Left ventricle myocardium inferior (tissue), 1 donor: ENCODE measurements at regions not wholly inside any gene's neighbourhood (a gene's known extent, or its start where the extent isn't known, plus 50 kb on each side); places are given as distances from the start of the nearest gene placed in this dataset.
"Not testable (repeated sequence)": the region's sequence is repeated elsewhere in the genome, so short reads cannot be mapped to it uniquely, and the experiment has no call there.

ENCODE experiments used
- DNase-seq: peaks from one replicate; pipeline ENCODE4 v3.0.0-alpha.2; 2020
- H3K27ac ChIP-seq: fragments of 200-600 bp; replicated peaks from 2 replicates; pipeline ENCODE4 v1.8.0; 2021
- H3K27me3 ChIP-seq: fragments of 200-600 bp; 2 replicates; pipeline ENCODE4 v1.8.0; 2021; ENCODE audit warnings: low read depth
- H3K36me3 ChIP-seq: fragments of 200-600 bp; 2 replicates; pipeline ENCODE4 v1.8.0; 2021
- H3K4me1 ChIP-seq: fragments of 200-600 bp; 2 replicates; pipeline ENCODE4 v1.8.0; 2021
- H3K4me3 ChIP-seq: fragments of 200-600 bp; 2 replicates; pipeline ENCODE4 v1.8.0; 2021; ENCODE audit warnings: mild to moderate bottlenecking, moderate library complexity
- H3K9me3 ChIP-seq: fragments of 200-600 bp; replicated peaks from 2 replicates; pipeline ENCODE4 v1.8.0; 2021
- CTCF ChIP-seq: fragments of 200-600 bp; IDR thresholded peaks from 2 replicates; pipeline ENCODE4 v1.8.0; 2021; ENCODE audit warnings: antibody characterized with exemption, mild to moderate bottlenecking, borderline replicate concordance
- intact Hi-C: fragments of 100-400 bp; cut with micrococcal nuclease; formaldehyde crosslinking; loops from one replicate; pipeline ENCODE4 v1.11.0; 2022
- donor health status: DM: no; HTN: yes; CAD: no; lungs with severe emphysema.

- Histone ChIP-seq H3K4me3 (no peak overlapping the region), H3K4me1 (no peaks in the 10 kb centered on the region), H3K27ac (no peak overlapping the region), H3K9me3 (no peaks in the 10 kb centered on the region), H3K27me3 (peaks cover 3% of the 10 kb centered on the region), H3K36me3 (no peaks in the 10 kb centered on the region)
- intact Hi-C loops = no loop called here
- no peak for DNase-seq
- no peak for TF ChIP-seq CTCF
Measured at GRCh38 chr10:23834091-23834490, 374.8 kb upstream of the KIAA1217 start.

GRCh38 chr10:23850631-23851030 lies 358.3 kb upstream of the KIAA1217 start:
- no peaks in the 10 kb centered on the region for H3K36me3 ChIP-seq
- peaks cover 25% of the 10 kb centered on the region for H3K9me3 ChIP-seq
- no peaks in the 10 kb centered on the region for H3K27me3 ChIP-seq
- intact Hi-C loops = no loop called here
- no peak for TF ChIP-seq CTCF
- H3K4me3 ChIP-seq = no peak overlapping the region
- DNase-seq = no peak
- no peaks in the 10 kb centered on the region for H3K4me1 ChIP-seq
- H3K27ac ChIP-seq = no peak overlapping the region

- intact Hi-C loops = no loop called here
- Histone ChIP-seq H3K4me1 (no peaks in the 10 kb centered on the region), H3K9me3 (peaks cover 11% of the 10 kb centered on the region), H3K27ac (no peak overlapping the region), H3K4me3 (no peak overlapping the region), H3K36me3 (no peaks in the 10 kb centered on the region), H3K27me3 (no peaks in the 10 kb centered on the region)
- TF ChIP-seq CTCF = no peak
- DNase-seq = no peak
Measured at GRCh38 chr10:23859598-23859997, 349.3 kb upstream of the KIAA1217 start.

GRCh38 chr10:23864631-23865147 lies 344.2 kb upstream of the KIAA1217 start:
- Histone ChIP-seq H3K9me3 (no peaks in the 10 kb centered on the region), H3K27me3 (no peaks in the 10 kb centered on the region), H3K4me3 (no peak overlapping the region), H3K27ac (no peak overlapping the region), H3K4me1 (no peaks in the 10 kb centered on the region), H3K36me3 (no peaks in the 10 kb centered on the region)
- no peak for TF ChIP-seq CTCF
- no peak for DNase-seq
- intact Hi-C loops = no loop called here

GRCh38 chr10:23866985-23867384 lies 342.0 kb upstream of the KIAA1217 start:
- H3K9me3 ChIP-seq, H3K4me1 ChIP-seq, H3K36me3 ChIP-seq, H3K4me3 ChIP-seq, DNase-seq, H3K27ac ChIP-seq, H3K27me3 ChIP-seq, intact Hi-C loops: not testable (repeated sequence)

- Histone ChIP-seq H3K9me3 (no peaks in the 10 kb centered on the region), H3K27ac (no peak overlapping the region), H3K4me3 (no peak overlapping the region), H3K27me3 (no peaks in the 10 kb centered on the region), H3K4me1 (peaks cover 6% of the 10 kb centered on the region), H3K36me3 (no peaks in the 10 kb centered on the region)
- intact Hi-C loops = no loop called here
- DNase-seq = no peak
- no peak for TF ChIP-seq CTCF
Measured at GRCh38 chr10:23868121-23868520, 340.8 kb upstream of the KIAA1217 start.
